ENCODE measurements at regions not wholly inside any gene's neighbourhood (a gene's known extent, or its start where the extent isn't known, plus 50 kb on each side); places are given as distances from the start of the nearest gene placed in this dataset.

DNA sequence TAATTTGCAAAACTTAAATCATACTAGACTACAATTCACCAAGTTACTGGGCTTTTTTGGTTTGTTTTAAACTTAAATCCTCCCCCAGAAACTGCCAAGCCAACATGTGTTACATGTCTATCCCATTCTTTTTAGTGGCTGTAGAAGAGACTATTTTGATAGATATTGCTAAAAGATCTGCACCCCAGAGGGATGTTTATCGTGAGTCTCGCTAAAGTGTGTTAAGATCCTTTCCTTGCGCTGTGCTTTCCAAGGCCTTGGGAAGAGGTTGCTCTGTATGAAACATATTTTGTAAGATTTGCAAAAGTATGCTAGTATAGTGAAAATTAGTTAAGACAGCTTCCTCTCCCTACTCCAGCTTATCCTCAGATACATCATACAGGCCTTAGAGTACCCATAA, 63.0 kb downstream of the GPX5 start:
- H3K4me1 ChIP-seq: peaks cover 0 to 15% (median 0%) of the 10 kb centered on the region in 9 donors

DNA sequence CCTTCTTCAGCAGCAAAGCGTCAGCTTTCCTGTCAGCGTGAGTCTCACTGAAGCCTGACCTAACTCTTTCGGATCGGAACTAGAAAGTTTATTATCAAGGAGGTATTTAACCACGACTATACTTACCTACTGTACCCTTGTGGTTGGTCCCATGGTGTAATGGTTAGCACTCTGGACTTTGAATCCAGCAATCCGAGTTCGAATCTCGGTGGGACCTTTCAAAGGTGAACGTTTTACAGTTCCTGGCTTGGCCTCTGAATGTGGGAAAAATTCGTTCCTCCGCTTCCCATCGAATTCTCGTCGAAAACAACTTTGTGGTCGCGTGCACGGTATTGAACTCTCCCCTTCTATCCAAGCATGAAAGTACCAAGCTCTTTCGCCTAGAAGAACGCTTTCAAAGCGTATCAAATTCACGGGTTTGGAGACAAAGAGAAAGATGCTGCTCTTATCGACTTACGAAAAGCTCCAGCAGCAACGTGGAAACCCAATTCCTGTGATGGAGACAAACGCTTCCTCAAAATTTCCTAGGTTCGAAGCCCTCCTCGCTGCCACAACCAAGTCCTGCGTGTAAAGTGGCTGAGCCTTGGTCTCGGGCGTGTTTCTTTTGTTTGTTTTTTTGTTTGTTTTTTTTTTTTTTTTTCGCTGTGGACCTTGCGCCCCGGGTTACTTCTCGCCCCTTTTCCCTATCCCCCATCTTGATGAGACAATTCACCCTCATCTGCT, 63.7 kb downstream of the GPX5 start:
- TF ChIP-seq, protein P1, sequence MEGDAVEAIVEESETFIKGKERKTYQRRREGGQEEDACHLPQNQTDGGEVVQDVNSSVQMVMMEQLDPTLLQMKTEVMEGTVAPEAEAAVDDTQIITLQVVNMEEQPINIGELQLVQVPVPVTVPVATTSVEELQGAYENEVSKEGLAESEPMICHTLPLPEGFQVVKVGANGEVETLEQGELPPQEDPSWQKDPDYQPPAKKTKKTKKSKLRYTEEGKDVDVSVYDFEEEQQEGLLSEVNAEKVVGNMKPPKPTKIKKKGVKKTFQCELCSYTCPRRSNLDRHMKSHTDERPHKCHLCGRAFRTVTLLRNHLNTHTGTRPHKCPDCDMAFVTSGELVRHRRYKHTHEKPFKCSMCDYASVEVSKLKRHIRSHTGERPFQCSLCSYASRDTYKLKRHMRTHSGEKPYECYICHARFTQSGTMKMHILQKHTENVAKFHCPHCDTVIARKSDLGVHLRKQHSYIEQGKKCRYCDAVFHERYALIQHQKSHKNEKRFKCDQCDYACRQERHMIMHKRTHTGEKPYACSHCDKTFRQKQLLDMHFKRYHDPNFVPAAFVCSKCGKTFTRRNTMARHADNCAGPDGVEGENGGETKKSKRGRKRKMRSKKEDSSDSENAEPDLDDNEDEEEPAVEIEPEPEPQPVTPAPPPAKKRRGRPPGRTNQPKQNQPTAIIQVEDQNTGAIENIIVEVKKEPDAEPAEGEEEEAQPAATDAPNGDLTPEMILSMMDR (IDR thresholded peaks at IDR 0.05): no peak
- Histone ChIP-seq H3K27me3 (peaks cover 6 to 98% (median 89%) of the 10 kb centered on the region in 7 donors), H3K27ac (no peak overlapping the region), H3K4me3 (no peak overlapping the region), H3K4me1 (peaks cover 0 to 15% (median 0%) of the 10 kb centered on the region in 9 donors), H3K36me3 (no peaks in the 10 kb centered on the region), H3K9me3 (no peaks in the 10 kb centered on the region)
- 3 to 4% methylated on average over 34 of the region's 34 CpGs for WGBS, 2 donors
- DNase-seq (no peak), ATAC-seq (peak in 2 of 8 donors; percentile 38 to 44)
- intact Hi-C loops (cut with DNase I): no loop called here

More for the DNA sequence above, 63.0 kb downstream of the GPX5 start:
- Histone ChIP-seq H3K9me3 (no peaks in the 10 kb centered on the region), H3K27me3 (peaks cover 6 to 98% (median 82%) of the 10 kb centered on the region in 7 donors), H3K36me3 (no peaks in the 10 kb centered on the region), H3K4me3 (no peak overlapping the region), H3K27ac (no peak overlapping the region)
- no peak for ATAC-seq
- 75 to 78% methylated on average over 3 of the region's 3 CpGs for WGBS, 2 donors
- no peak for DNase-seq
- intact Hi-C loops (cut with DNase I): no loop called here
- TF ChIP-seq, protein P1 (IDR thresholded peaks at IDR 0.05): no peak

DNA sequence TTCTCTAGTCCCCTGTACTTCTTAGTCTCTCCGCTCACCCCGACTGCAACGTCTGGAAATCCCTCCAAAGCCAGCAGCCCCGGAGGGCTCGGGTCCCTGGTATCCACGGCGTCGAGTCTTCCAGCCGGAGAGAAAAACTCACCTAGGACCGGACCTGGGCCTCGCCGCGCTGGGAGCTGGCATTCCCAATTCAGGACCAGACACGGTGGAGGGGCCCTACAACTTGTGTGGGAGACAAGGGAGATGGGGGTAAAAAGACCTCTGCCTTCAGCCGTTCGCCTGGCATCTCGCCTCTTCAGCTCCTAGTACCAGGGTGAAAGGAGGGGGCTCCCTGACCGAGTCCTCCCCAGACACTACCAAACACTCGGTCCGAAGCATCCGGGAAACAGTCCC, 64.3 kb downstream of the GPX5 start:
- peaks cover 6 to 100% (median 93%) of the 10 kb centered on the region in 7 donors for H3K27me3 ChIP-seq
- no peaks in the 10 kb centered on the region for H3K36me3 ChIP-seq
- 13 to 16% methylated on average over 21 of the region's 21 CpGs for WGBS, 2 donors
- TF ChIP-seq, protein P1 (IDR thresholded peaks at IDR 0.05): no peak
- H3K27ac ChIP-seq: no peak overlapping the region
- no peak for ATAC-seq
- intact Hi-C loops (cut with DNase I): loop anchor here in 1 of 10 donors (5.0 kb wide), 1 partner anchor 367 kb away; no protein-coding TSS in a partner anchor
- no peaks in the 10 kb centered on the region for H3K9me3 ChIP-seq
- H3K4me1 ChIP-seq: peaks cover 0 to 15% (median 0%) of the 10 kb centered on the region in 9 donors
- DNase-seq: no peak
- no peak overlapping the region for H3K4me3 ChIP-seq

DNA sequence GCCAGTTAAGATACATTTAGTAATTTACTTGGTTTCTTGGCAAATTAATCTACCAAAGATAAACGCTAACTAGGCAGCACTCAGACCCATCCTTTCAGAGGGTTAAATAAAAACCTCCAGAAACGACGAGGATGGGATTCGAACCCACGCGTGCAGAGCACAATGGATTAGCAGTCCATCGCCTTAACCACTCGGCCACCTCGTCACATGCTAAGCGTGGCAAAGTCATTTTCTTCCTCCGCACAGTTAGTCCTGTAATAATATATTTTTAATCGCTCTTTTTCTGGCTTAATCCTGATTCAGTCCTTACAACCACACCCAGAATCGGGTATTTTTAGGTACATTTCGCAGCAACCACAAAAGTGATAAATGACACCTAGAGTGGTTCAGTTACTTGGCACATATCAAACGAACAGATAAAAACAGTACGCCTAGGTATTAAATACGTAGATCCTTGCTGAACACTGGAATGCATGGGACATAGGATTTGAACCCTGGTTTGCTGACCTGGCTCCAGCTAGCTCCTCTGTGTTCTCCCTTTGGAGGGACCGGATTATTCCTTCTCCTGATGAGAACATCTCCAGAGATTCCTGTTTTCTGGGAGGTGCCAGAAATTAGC, 71.6 kb downstream of the GPX5 start:
- Histone ChIP-seq H3K36me3 (no peaks in the 10 kb centered on the region), H3K27me3 (peaks cover 0 to 75% (median 51%) of the 10 kb centered on the region in 7 donors), H3K4me1 (no peaks in the 10 kb centered on the region), H3K27ac (no peak overlapping the region), H3K9me3 (peaks cover 0 to 12% (median 0%) of the 10 kb centered on the region in 11 donors), H3K4me3 (peak overlapping the region in 1 of 10 donors; percentile 6)
- intact Hi-C loops (cut with DNase I): no loop called here
- 8 to 9% methylated on average over 18 of the region's 18 CpGs for WGBS, 2 donors
- ATAC-seq: peak in 1 of 8 donors; percentile 31
- TF ChIP-seq, protein P1 (IDR thresholded peaks at IDR 0.05): no peak
- no peak for DNase-seq

Data from heart right ventricle (tissue), 16 donors.